H9 (cell line): ENCODE measurements at regions not wholly inside any gene's neighbourhood (a gene's known extent, or its start where the extent isn't known, plus 50 kb on each side); places are given as distances from the start of the nearest gene placed in this dataset.
A peak's percentile ranks its signal among the peaks of the same experiment; 100 is the strongest.

Source experiments
- DNase-seq: peaks from one replicate; pipeline ENCODE4 v3.0.0-alpha.2; 2017
- H2AFZ ChIP-seq: one replicate; pipeline ENCODE4 v1.6.1; 2013; ENCODE audit warnings: mild to moderate bottlenecking, low read length, control low read depth, moderate library complexity
- H2AK5ac ChIP-seq: 2 replicates; pipeline ENCODE4 v1.6.1; 2013; ENCODE audit warnings: low read length, control low read depth, mixed read lengths; ENCODE audit not compliant: insufficient read length
- H2BK120ac ChIP-seq: one replicate; pipeline ENCODE4 v1.6.1; 2013; ENCODE audit warnings: low read depth, mild to moderate bottlenecking, low read length, control low read depth, inconsistent platforms; ENCODE audit not compliant: poor library complexity, severe bottlenecking
- H2BK12ac ChIP-seq: 2 replicates; pipeline ENCODE4 v1.6.1; 2013; ENCODE audit warnings: low read length, control low read depth, mixed read lengths, low read depth; ENCODE audit not compliant: insufficient read length
- H2BK15ac ChIP-seq: 2 replicates; pipeline ENCODE4 v1.6.1; 2013; ENCODE audit warnings: low read depth, low read length, control low read depth
- H2BK20ac ChIP-seq: one replicate; pipeline ENCODE4 v1.6.1; 2013; ENCODE audit warnings: low read depth, mild to moderate bottlenecking, low read length, control low read depth, inconsistent platforms; ENCODE audit not compliant: poor library complexity, severe bottlenecking
- H2BK5ac ChIP-seq: 2 replicates; pipeline ENCODE4 v1.6.1; 2013; ENCODE audit warnings: low read length, control low read depth, mixed read lengths; ENCODE audit not compliant: insufficient read length
- H3K14ac ChIP-seq: 2 replicates; pipeline ENCODE4 v1.6.1; 2013; ENCODE audit warnings: low read length, control low read depth; ENCODE audit not compliant: insufficient read depth
- H3K18ac ChIP-seq: 2 replicates; pipeline ENCODE4 v1.6.1; 2013; ENCODE audit warnings: low read depth, mild to moderate bottlenecking, mixed read lengths, low read length, control low read depth; ENCODE audit not compliant: insufficient read length
- H3K23ac ChIP-seq: 2 replicates; pipeline ENCODE4 v1.6.1; 2013; ENCODE audit warnings: low read length, control low read depth, mixed read lengths, low read depth; ENCODE audit not compliant: insufficient read length
- H3K23me2 ChIP-seq: 2 replicates; pipeline ENCODE4 v1.6.1; 2013; ENCODE audit warnings: low read depth, mild to moderate bottlenecking, mixed read lengths, low read length, control low read depth; ENCODE audit not compliant: insufficient read length, poor library complexity, severe bottlenecking
- H3K27ac ChIP-seq: 2 replicates; pipeline ENCODE4 v1.5.1; 2013; ENCODE audit warnings: low read length, control low read depth, mixed read lengths, low read depth; ENCODE audit not compliant: insufficient read length
- H3K27me3 ChIP-seq: 2 replicates; pipeline ENCODE4 v1.6.1; 2013; ENCODE audit warnings: low read length, control low read depth, inconsistent platforms; ENCODE audit not compliant: insufficient read depth
- H3K4ac ChIP-seq: 2 replicates; pipeline ENCODE4 v1.6.1; 2013; ENCODE audit warnings: low read depth, mild to moderate bottlenecking, control low read depth, inconsistent platforms, low read length, moderate library complexity
- H3K4me1 ChIP-seq: 2 replicates; pipeline ENCODE4 v1.6.1; 2013; ENCODE audit warnings: low read length, control low read depth, inconsistent platforms; ENCODE audit not compliant: insufficient read depth
- H3K4me2 ChIP-seq: 2 replicates; pipeline ENCODE4 v1.6.1; 2013; ENCODE audit warnings: low read length, control low read depth, mixed read lengths; ENCODE audit not compliant: insufficient read length, insufficient read depth
- H3K56ac ChIP-seq: 2 replicates; pipeline ENCODE4 v1.6.1; 2013; ENCODE audit warnings: low read depth, mild to moderate bottlenecking, mixed read lengths, low read length, control low read depth; ENCODE audit not compliant: insufficient read length
- H3K79me1 ChIP-seq: 2 replicates; pipeline ENCODE4 v1.6.1; 2013; ENCODE audit warnings: low read depth, mild to moderate bottlenecking, moderate library complexity, low read length, control low read depth, inconsistent platforms; ENCODE audit not compliant: insufficient read depth, poor library complexity, severe bottlenecking
- H3K79me2 ChIP-seq: 2 replicates; pipeline ENCODE4 v1.6.1; 2013; ENCODE audit warnings: low read length, control low read depth, inconsistent platforms; ENCODE audit not compliant: insufficient read depth
- H3K9ac ChIP-seq: 2 replicates; pipeline ENCODE4 v1.6.1; 2013; ENCODE audit warnings: low read length, control low read depth, mixed read lengths; ENCODE audit not compliant: insufficient read length; ENCODE audit errors: extremely low read depth
- H3K9me3 ChIP-seq: one replicate; pipeline ENCODE4 v1.6.1; 2013; ENCODE audit warnings: low read depth, low read length, inconsistent platforms; ENCODE audit not compliant: control insufficient read depth
- H3T11ph ChIP-seq: one replicate; pipeline ENCODE4 v1.6.1; 2013; ENCODE audit warnings: mild to moderate bottlenecking, low read length, control low read depth, inconsistent platforms
- H4K20me1 ChIP-seq: one replicate; pipeline ENCODE4 v1.6.1; 2013; ENCODE audit not compliant: control insufficient read depth, insufficient read length, insufficient read depth
- H4K5ac ChIP-seq: 2 replicates; pipeline ENCODE4 v1.6.1; 2013; ENCODE audit warnings: low read depth, mild to moderate bottlenecking, mixed read lengths, low read length, control low read depth; ENCODE audit not compliant: insufficient read length
- H4K8ac ChIP-seq: replicated peaks from 2 replicates; pipeline ENCODE4 v1.6.1; 2013; ENCODE audit warnings: low read length, control low read depth, mixed read lengths, low read depth; ENCODE audit not compliant: insufficient read length
- H4K91ac ChIP-seq: 2 replicates; pipeline ENCODE4 v1.6.1; 2013; ENCODE audit warnings: low read depth, mild to moderate bottlenecking, moderate library complexity, mixed read lengths, low read length, control low read depth; ENCODE audit not compliant: insufficient read length
- H3K27ac Mint-ChIP-seq, 3 experiments: 2 replicates in 2 of 3; 3 replicates in 1 of 3; pipeline ENCODE4 v1.8.0; 2020 to 2021; ENCODE audit warnings: mixed read lengths in 3 of 3, mild to moderate bottlenecking in 1 of 3, moderate library complexity in 1 of 3
- H3K27me3 Mint-ChIP-seq: 2 replicates; pipeline ENCODE4 v1.8.0; 2021; ENCODE audit warnings: low read depth, mild to moderate bottlenecking, moderate library complexity, mixed read lengths
- H3K36me3 Mint-ChIP-seq, 3 experiments: 2 replicates in 2 of 3; 3 replicates in 1 of 3; pipeline ENCODE4 v1.8.0; 2020 to 2021; ENCODE audit warnings: low read depth in 3 of 3, mixed read lengths in 3 of 3; ENCODE audit not compliant: insufficient read depth in 1 of 3
- H3K4me1 Mint-ChIP-seq, 2 experiments: 2 replicates each; pipeline ENCODE4 v1.8.0; 2020; ENCODE audit warnings: mixed read lengths in 2 of 2
- H3K4me3 Mint-ChIP-seq, 2 experiments: 2 replicates in 1 of 2; 3 replicates in 1 of 2; pipeline ENCODE4 v1.8.0; 2020 to 2021; ENCODE audit warnings: mild to moderate bottlenecking in 2 of 2, mixed read lengths in 2 of 2, moderate library complexity in 1 of 2
- H3K9me3 Mint-ChIP-seq, 2 experiments: 2 replicates in 1 of 2; 3 replicates in 1 of 2; pipeline ENCODE4 v1.8.0; 2020; ENCODE audit warnings: mild to moderate bottlenecking in 2 of 2, mixed read lengths in 2 of 2, moderate library complexity in 1 of 2
- CTCF ChIP-seq: fragments of 200-600 bp; sonication (generic); conservative IDR thresholded peaks from 3 replicates; pipeline ENCODE4 v1.8.0; 2021; ENCODE audit warnings: antibody characterized with exemption, mild to moderate bottlenecking
- WGBS: extraction: QIAGEN DNeasy Blood & Tissue Kit; methylation state at CpG from one replicate; pipeline ENCODE4 v1.1.7; 2013; ENCODE audit warnings: missing lambda C conversion rate, low lambda C conversion rate, mixed read lengths; ENCODE audit not compliant: insufficient read length; ENCODE audit errors: extremely low coverage; 5-methylcytosine and 5-hydroxymethylcytosine counted together

- no peak overlapping the region for H3T11ph ChIP-seq
- Mint-ChIP-seq H3K9me3 (peaks cover 25 to 31% of the 10 kb centered on the region in 2 experiments), H3K36me3 (peaks cover 16 to 39% (median 23%) of the 10 kb centered on the region in 3 experiments), H3K27me3 (no peaks in the 10 kb centered on the region), H3K4me1 (peaks cover 11 to 13% of the 10 kb centered on the region in 2 experiments), H3K4me3 (no peak overlapping the region), H3K27ac (no peak overlapping the region)
- no peak overlapping the region for H3K27ac ChIP-seq
- H4K20me1 ChIP-seq = no peaks in the 10 kb centered on the region
- H3K23me2 ChIP-seq = no peaks in the 10 kb centered on the region
- H2BK5ac ChIP-seq = no peak overlapping the region
- WGBS = no CpG with 5 or more reads among the region's 4 CpGs
- H2BK20ac ChIP-seq = no peak overlapping the region
- no peak overlapping the region for H2BK15ac ChIP-seq
- no peaks in the 10 kb centered on the region for H3K27me3 ChIP-seq
- H2BK12ac ChIP-seq = no peak overlapping the region
- no peak overlapping the region for H4K8ac ChIP-seq
- no peak overlapping the region for H3K4me2 ChIP-seq
- H3K18ac ChIP-seq = no peak overlapping the region
- H3K9ac ChIP-seq = no peak overlapping the region
- no peak overlapping the region for H3K56ac ChIP-seq
- H2AFZ ChIP-seq = peak overlapping the region; percentile 52
- no peak for DNase-seq
- peaks cover 8% of the 10 kb centered on the region for H3K9me3 ChIP-seq
- no peak overlapping the region for H3K4ac ChIP-seq
- no peak overlapping the region for H2AK5ac ChIP-seq
- H4K91ac ChIP-seq = no peak overlapping the region
- no peak overlapping the region for H4K5ac ChIP-seq
- H3K14ac ChIP-seq = no peak overlapping the region
- H3K23ac ChIP-seq = no peak overlapping the region
- no peaks in the 10 kb centered on the region for H3K79me1 ChIP-seq
- H3K79me2 ChIP-seq = no peaks in the 10 kb centered on the region
- H3K4me1 ChIP-seq = peaks cover 2% of the 10 kb centered on the region
- TF ChIP-seq CTCF = no peak
- no peak overlapping the region for H2BK120ac ChIP-seq
These were observed 230.1 kb downstream of the GPD2 start for GRCh38 chr2:156666130-156666785.
